Stimulated activated CD4-positive, alpha-beta T cell treated with anti-CD3 and anti-CD28 coated beads, Interleukin-15, amount 100 ng/mL, for 48 hours (primary cell): ENCODE measurements at regions not wholly inside any gene's neighbourhood (a gene's known extent, or its start where the extent isn't known, plus 50 kb on each side); places are given as distances from the start of the nearest gene placed in this dataset.
"Not testable (repeated sequence)": the region's sequence is repeated elsewhere in the genome, so short reads cannot be mapped to it uniquely, and the experiment has no call there.

Experiments
- DNase-seq, 2 donors: peaks; one replicate each; pipeline ENCODE4 v3.0.0-alpha.2; 2020; ENCODE audit warnings: low read depth in 2 of 2

DNA sequence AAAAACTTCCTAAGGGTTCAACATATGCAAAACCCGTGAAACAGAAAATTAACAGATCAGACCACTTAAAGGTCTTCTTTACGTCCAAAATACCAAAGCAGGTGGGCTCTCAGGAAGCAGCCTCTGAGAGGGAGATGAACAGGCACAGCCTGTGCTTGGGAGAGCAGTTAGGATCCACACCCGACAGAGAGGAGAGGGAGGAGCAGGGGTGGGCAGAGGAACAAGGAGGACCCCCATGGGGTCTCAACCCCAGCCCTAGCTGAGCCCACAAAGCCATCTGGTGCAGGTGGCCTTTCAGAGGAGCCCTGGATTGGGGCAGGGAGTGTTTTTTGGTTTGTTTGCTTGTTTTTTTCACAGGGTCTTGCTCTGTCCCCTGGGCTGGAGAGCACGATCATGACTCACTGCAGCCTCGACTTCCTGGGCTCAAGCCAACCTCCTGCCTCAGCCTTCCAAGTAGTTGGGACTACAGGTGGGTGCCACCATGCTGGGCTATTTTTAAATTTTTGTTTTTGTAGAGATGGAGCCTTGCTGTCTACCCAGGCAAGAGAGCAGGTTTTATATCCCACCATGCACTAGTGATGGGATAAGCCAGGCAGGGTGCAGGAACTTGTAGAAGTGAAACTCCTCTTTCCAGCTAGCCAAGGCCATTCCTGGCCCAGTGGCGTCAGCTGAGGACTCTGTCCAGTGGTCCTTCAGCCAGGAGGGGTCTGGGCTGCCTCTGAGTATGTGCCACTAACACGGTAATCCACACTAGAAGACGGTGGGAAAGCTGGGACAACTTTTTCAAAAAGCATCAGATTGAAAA, 154.1 kb upstream of the HDAC4 start:
- DNase-seq, result no peak

DNA sequence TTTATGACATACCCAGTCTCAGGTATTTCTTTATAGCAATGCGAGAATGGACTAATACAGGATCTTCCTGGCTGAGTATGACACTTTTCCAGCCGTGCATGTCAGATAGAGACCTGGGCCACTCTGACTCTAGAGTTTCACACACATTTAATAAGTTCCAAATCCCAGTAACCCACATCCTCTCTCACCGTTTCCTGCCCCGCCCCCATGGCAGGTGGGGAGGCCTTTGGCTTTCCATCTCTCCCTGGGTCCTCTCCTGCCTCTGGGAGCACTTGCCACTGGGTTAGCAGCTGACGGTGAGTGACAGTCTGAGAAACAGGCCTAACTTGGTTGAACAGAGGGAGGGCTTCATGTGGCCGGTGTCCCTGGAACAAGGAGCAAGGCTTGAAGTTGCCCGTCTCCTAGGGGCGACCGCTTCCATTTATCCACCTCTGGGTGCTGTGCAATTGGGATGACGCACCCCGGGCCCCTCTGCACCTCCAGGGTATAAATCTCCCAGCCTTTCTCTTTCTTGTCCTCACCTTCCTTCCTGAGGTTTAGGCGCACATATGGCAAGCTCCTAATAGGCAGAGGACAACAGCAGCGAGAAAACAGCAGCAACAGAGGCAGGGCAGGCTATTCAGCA, 152.7 kb upstream of the HDAC4 start:
- no peak for DNase-seq

DNA sequence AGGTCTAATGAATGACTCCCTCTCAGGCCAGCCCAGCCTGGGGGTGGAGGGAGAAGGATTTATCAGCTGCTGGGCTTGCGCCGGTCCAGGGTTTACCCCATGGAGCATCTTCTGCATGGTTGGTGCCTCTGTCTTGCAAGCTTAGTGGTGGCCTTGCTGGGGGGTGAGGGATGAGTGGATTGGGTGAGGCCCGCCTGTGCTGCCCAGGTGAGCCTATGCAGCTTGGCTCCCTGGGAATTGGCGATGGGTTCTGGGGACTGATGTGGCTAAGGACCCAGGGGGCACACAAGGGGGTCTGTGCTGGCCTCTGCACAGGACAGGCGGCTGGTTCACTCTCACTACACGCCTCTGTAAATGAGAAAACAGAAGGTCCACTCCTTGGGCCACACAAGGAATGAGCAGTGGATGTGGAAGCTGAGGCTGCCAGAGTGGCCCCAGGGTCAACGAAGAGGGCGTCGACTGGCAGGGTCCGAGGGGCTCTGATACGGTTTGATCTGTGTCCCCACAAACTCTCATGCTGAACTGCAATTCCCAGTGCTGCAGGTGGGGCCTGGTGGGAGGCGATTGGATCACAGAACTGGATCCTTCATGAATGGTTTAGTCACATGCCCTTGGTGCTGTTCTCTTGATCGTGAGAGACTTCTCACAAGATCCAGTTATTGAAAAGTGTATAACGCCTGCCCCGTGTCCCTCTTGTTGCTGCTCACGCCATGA, 151.6 kb upstream of the HDAC4 start:
- no peak for DNase-seq

DNA sequence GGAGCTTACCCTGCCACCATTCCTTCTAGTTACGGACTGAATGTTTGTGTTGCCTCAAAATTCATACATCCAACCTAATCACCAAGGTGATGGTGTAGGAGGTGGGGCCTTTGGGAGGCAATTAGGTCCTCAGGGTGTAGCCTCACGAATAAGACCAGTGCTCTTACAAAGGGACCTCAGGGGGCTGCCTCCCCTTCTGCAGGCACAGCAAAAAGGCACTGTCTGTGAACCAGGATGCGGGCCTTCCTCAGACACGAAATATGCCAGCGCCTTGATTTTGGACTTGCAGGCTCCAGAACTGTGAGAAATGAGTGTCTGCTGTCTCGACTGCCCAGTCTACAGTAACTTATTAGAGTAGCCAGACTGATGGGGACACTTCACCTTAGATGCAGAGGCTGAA, 150.4 kb upstream of the HDAC4 start:
- DNase-seq, result no peak

DNA sequence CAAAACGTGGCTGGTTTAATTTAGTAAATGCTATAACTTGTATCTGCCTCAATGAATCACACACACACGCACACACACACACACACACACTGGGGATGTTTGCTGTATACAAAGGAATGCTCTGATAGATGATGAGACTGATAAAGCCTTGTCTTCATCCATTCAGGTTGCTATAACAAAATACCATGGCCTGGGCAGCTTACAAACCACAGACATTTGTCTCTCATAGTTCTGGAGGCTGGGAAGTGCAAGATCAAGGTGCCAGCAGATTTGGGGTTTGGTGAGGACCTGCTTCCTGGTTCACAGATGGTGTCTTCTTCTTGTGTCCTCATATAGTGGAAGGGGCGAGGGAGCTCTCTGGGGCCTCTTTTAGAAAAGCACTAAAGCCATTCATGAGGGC, 149.5 kb upstream of the HDAC4 start:
- no peak for DNase-seq

DNA sequence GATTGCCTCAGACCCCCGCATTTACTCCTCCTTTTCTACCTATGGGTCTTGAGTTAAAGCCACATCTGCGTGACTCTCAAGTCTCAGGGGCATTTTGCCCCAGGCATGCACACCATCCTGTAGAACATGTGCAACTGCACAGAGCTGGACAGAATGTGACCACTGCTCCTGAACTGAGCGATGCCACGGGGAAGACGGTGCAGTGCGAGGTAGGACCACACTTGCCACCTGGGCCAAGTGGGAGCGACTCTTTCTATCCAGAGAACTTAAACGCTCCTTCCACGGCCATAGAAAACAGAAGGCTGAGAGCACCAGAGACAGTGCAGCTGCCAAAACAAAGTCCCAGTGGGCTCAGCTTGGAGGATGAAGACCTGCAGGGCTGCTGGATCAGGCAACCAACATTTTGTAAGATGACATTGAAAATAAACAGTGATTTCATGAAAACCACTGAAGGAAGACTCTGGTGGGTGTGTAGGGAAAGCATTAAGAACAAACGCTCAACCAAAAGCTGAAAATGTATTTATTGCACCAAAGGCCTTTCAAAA, 149.0 kb upstream of the HDAC4 start:
- DNase-seq, result no peak

DNA sequence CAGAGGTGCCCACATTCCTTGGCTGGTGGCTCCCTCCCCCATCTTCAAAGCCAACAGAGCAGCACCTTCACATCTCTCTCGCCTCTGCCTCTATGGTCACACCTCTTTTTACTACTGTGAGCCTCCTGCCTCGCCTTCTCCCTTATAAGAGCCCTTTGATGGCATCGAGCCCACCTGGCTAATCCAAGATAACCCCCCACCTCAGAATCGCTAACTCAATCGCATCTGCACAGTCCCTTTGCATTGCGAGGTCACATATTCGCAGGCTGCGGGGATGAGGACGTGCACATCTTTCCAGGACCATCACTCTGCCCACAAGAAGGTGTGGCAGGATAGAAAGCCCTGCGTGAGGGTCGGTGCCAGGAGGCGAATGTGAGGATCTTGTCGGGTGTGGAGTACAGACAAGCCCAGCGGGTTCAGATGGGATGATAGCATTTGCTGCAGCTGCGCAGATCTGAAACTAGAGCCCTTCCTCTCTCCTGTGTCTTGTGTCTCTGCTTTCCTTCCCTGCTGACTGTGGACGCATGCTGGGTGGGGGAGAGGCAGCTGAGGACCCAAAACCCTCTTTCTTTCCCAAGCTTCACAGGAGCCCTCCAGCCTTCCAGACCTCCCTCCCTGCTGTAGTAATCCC, 148.3 kb upstream of the HDAC4 start:
- no peak for DNase-seq

DNA sequence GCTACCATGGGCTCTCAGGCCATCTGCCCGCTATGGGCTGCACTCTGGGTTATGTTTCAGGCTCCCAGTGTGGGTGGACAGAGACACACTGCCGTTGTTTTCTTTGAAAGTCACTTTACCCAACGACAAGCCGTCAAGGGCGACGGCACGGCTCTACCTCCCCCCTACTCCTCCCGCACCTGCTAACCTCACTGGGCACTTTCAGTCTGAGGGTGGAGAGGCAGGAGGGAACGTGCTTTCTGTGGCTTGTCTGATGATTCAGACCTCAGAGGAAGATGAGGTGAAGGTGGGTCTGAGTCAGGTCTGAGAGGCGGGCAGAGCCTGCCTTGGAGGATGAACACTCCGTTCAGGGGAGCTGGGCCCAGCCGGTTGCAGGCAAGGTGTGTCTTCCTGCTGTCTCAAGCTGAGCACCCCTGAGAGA, 147.6 kb upstream of the HDAC4 start:
- DNase-seq, result peak; percentile 72 to 82

DNA sequence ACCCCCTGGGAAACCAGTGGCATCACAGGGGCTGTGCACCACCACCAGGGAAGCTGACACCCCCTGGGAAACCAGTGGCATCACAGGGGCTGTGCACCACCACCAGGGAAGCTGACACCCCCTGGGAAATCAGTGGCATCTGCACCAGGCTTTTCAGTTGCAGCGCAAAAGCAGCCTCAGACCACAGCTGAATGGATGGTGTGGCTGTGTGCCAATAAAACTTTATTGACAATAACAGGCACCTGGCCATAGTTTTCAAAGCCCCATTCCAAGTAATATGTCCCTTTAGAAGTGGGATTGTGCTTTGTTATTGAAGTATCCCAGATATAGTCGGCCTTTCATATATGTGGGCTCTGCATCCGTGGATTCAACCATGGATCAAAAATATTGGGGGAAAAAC, 146.3 kb upstream of the HDAC4 start:
- DNase-seq, result not testable (repeated sequence)

DNA sequence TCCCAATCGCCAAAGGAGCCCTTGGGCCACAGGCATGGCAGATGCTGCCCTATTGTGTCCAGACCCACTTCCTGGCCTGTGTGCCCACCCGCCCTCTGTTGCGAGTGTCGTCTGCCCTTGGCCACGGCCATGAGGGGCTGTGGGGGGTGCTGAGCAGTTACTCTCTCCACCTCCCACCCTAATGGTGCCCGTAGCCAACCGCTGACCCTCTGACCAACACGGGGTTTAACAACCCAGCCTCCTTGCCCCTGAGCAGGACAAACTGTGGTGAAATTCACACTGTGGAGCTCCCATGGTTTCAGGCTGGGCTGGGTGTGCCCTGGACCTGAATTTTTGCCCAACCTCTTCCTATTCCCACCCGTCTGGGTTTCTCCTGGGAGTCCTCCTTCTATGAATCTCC, 145.7 kb upstream of the HDAC4 start:
- no peak for DNase-seq

DNA sequence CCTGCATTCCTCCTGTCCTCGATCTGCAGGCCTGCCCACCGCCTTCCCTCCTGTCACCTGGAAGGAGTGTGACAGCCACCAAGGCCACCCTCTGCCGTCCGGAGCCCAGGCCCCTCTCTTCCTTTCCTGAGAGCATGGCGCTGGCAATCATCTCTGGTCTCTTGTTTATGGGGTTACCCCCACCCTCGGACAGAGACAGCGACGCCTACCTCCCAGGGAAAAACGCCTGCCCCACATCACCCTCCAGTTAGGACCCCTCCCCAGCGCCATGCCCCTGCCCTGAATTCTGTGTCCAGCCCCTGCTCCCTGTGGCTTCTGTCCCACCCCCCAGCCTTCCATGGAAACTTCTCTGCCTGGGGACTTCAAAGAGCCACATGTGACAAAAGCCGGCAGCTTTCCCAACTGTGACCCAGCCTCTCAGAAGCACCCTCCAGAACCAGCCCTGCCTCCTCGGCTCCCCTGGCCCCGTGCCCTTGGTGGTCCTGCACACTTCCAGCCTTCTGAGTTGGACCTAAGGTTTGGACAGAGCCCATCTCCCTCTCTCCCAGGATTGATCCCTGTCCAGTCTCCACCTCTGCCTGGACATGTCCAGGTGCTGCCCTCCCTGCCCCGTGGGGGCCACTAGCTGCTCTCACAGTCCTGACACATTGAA, 145.0 kb upstream of the HDAC4 start:
- DNase-seq, result no peak

DNA sequence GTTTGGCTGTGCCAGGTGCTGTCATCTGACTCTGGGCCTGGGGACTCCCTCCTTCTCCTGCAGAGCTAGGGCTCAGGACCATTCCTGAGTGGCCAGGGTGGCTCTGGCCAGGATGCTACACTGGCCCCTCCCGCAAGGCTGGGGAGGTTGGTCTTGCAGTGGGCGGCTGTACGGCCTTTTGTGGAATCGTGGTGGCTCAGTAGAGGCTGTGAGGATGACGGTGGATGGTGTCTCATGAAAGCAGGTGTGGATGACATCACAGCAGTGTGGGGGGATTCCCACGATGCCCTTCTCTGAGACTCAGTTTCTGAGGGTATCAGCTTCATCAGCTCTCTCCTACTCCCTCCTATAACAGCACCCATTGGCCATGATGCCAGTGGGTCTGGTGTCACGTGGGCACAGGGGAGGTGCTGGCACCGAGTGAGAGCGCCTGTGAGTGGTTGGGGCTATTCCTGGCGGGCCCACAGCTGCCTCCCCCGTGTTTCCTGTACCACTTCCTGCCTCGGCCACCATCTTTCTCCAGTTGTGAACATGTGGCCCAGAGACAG, 144.2 kb upstream of the HDAC4 start:
- peak; percentile 59 to 74 for DNase-seq

DNA sequence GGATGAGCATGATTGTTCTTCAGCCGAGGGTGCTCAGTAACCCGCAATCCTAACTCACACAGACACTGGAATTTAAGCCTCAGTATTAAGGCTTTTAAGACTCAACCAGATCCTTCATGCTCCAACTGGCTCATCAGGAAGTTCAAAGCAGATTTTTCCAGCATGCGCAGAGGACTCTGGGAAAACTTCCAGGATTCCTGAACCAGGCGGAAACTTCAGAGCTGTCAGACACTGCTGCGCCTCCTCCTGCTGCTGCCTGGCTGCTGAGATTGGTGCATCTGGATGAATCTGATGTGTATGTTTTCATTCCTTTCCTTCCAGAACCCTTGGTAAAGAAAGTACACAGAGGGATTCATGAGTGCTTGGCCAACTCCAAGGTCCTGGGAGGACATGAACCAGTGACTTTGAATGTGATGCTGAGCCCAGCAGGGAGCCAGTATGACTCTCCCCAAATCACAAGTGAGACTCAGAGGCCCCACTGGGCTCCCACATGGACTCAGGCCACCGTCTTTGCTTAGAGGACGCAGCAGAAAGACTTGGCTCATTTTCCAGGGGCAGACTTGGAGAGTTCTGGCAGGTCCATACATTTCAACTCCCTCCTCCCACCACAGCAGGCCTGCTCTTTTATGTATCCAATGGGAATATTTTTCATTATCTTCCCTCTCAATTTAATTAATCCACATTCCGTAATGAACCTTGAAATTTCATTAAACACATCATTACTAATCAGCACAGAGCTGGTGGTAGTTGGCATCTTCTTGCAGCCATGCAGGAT, 143.5 kb upstream of the HDAC4 start:
- DNase-seq, result no peak

DNA sequence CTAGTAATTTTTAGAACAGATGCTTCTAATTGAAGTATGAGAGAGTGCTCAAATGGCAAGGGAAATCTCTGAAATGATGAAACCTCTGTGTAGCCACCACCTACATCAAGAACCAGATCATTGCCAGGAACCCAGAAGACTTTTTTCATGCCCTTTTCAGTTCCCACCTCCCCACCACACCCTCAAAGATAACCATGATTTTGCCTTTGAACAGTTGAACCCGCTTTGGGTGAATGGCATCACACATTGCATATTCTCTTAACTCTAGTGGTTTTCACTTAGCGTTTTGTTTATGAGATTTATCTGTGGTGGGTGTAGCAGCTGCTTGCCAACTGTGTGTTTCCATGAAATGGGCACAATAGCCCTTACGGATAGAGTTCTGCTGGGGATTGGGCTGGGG, 142.9 kb upstream of the HDAC4 start:
- DNase-seq, result no peak

DNA sequence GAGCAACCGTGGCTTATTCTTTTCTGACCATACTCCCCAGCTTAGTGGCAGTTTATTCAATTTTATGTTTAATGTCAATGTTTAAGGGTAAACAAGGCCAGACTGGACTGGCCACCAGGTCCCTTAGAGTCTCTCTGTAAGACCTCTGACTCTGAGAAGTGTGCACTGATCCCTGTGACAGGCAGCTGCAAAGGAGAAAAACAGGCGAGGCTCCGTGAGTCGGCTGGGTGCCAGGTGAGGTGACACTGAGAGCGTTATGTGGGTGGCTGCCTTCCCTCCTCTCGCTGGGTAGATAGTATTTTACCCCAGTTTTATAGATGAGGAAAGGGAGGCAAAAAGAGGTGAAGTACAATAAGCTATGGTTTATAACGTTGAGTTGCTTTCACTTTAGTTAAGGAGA, 139.4 kb upstream of the HDAC4 start:
- DNase-seq, result no peak

DNA sequence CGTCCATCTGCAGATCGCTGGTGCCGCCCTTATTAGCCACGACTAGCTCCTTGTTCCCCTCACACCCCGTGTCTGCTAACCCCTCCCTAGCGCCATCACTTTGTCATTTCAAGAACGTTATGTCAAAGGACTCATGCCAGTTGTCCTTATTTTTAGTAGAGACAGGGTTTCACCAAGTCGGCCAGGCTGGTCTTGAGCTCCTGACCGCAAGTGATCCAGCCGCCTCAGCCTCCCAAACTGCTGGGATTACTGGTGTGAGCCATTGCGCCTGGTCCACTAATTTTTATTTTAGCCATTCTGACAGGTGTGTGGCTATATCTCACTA, 138.9 kb upstream of the HDAC4 start:
- no peak for DNase-seq

DNA sequence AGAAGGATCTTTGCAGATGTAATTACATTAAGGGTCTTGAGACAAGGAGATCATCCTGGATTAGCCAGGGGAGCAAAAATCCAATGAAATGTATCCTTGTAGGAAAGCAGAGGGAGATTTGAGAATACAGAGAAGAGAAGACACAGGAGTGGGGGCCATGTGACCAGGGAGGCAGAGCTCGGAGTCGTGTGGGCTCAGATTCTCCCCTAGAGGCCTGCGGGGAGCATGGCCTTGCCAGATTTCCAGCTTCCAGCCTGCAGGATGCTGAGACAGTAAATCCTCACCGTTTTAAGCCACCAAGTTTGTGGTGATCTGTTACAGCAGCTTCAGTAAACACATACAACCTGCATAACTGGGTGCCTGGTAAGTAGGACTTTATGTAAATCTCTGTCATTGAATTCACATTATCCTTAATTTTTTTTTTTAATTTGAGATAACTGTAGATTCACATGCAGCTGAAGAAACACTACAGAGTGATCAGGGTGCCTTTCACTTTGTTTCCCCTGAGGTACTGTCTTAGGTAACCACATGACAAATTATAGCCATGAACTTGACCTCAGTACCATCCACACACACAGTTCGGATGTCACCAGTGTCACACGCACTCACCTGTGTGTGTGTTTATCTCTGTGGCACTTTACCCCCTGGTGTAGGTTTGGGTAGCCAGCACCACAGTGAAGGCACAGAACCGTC, 138.4 kb upstream of the HDAC4 start:
- no peak for DNase-seq

DNA sequence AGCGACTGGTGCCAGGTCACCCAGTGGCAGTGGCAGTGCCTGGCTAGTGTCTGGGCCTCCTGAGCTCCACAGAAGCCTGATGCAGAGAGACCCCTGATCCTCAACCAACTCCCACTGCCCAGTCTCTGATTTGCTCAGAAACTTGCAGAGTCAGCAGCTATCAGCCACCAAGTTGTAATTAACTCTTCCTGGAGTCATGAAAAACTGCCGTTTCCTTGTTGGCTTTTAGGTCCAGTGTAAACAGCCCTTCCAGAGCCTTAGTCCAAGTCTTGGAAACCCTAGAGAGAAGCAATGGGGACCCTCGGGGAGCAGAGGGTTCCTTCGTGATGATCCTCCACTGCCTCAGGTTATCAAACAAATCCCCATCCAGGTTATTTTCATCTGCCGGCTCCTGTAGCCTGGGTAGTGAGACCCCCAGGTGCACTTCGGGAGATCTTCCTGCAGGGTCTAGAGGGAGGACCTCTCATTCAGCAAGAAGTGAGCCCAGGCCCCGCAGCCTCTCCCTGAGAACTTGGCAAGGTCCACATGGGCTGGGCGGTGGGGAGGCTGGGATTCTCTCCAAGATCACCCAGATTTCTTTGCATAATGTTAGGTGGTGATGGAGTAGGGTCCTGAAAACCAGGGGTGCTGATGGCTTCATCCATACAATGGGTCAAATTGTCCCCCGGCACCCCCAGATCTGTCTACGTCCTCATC, 137.7 kb upstream of the HDAC4 start:
- DNase-seq, result no peak

DNA sequence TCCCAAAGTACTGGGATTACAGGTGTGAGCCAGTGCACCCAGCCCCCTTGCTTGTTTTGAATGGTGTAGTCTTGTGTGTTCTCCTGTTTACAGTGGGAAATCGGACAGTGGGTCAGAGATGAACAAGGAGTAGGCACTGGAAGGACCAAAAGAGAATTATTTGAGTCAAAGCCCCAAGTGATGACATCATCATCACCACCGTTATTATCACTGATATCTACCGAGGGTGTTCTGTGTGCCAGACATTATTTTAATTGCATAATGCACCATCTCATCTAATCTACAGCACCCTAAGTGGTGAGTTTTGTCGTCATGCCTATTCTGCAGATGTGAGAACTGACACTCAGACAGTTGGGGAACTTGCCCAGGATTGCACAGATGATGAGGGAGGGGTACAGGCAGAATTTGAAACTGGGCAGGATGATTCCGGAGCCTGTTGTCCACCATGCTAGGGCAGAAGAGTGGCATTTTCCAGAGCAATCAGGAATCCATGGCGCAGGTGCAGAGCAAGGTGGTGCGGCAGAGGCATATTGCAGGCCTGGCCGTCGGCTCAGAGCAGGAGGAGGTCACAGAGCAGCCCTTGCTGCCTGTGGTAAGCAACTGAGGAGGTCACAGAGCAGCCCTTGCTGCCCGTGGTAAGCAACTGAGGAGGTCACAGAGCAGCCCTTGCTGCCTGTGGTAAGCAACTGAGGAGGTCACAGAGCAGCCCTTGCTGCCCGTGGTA, 137.0 kb upstream of the HDAC4 start:
- DNase-seq, result no peak
